ENCODE measurements at regions not wholly inside any gene's neighbourhood (a gene's known extent, or its start where the extent isn't known, plus 50 kb on each side); places are given as distances from the start of the nearest gene placed in this dataset.

GRCh38 chr1:72568113-72568512 lies 285.8 kb upstream of the NEGR1 start:
- TF ChIP-seq POLR2A (IDR thresholded peaks at IDR 0.05) (no peak), CTCF (IDR thresholded peaks at IDR 0.05) (no peak)

Data from testis (tissue), 2 donors.